Transverse colon (tissue), 4 donors: ENCODE measurements at regions not wholly inside any gene's neighbourhood (a gene's known extent, or its start where the extent isn't known, plus 50 kb on each side); places are given as distances from the start of the nearest gene placed in this dataset.

Experiments used
- DNase-seq: peaks from one replicate; pipeline ENCODE4 v3.0.0-alpha.2; 2019
- H3K27ac ChIP-seq, 4 donors: fragments of 200-600 bp; sonication (generic); 2 replicates each; pipeline ENCODE4 v1.5.1; 2016 to 2018; ENCODE audit warnings: inconsistent platforms in 4 of 4
- H3K27me3 ChIP-seq: fragments of 200-600 bp; sonication (generic); 2 replicates; pipeline ENCODE4 v1.5.1; 2017; ENCODE audit warnings: inconsistent platforms
- H3K36me3 ChIP-seq, 4 donors: fragments of 200-600 bp; sonication (generic); 2 replicates each; pipeline ENCODE4 v1.5.1; 2017 to 2019; ENCODE audit warnings: inconsistent platforms in 4 of 4
- H3K4me1 ChIP-seq, 4 donors: fragments of 200-600 bp; sonication (generic); 2 replicates each; pipeline ENCODE4 v1.5.1; 2017 to 2020; ENCODE audit warnings: inconsistent platforms in 4 of 4
- H3K4me3 ChIP-seq, 4 donors: fragments of 200-600 bp; sonication (generic); 1 replicate in 1 of 4; 2 replicates in 3 of 4; pipeline versions ENCODE4 v1.5.1 to v1.6.1; 2017 to 2019; ENCODE audit warnings: inconsistent platforms in 4 of 4
- H3K9me3 ChIP-seq, 2 donors: fragments of 200-600 bp; sonication (generic); 2 replicates each; pipeline ENCODE4 v1.5.1; 2017 to 2019; ENCODE audit warnings: inconsistent platforms in 2 of 2
- EP300 ChIP-seq: sonication (generic); formaldehyde crosslinking; IDR thresholded peaks from one replicate; pipeline ENCODE4 v1.6.1; 2017; ENCODE audit warnings: antibody characterized with exemption, low read depth
- POLR2A ChIP-seq: fragments of 450-650 bp; IDR thresholded peaks from one replicate; pipeline ENCODE4 v1.6.1; 2016; ENCODE audit warnings: antibody characterized with exemption, mild to moderate bottlenecking, moderate library complexity
- POLR2AphosphoS5 ChIP-seq, 3 donors: sonication (generic); formaldehyde crosslinking; IDR thresholded peaks; one replicate each; pipeline ENCODE4 v1.6.1; 2016; ENCODE audit warnings: antibody characterized with exemption in 3 of 3
- WGBS, 2 donors: methylation state at CpG; one replicate each; pipeline ENCODE4 v1.1.5; 2018; ENCODE audit warnings: low coverage in 1 of 2; 5-methylcytosine and 5-hydroxymethylcytosine counted together
- in situ Hi-C, 4 donors: fragments of 200-750 bp; cut with MboI; loops; one replicate each; pipeline versions ENCODE4 v1.15.0 to v1.15.1; 2017; ENCODE audit warnings: low sequenced_read_pairs in 3 of 4, low pct_ligation_motif_present in 1 of 4, low pct_unique_long_range_greater_than_20kb in 1 of 4
- intact Hi-C: fragments of 100-400 bp; cut with DNase I; formaldehyde crosslinking; loops from one replicate; pipeline ENCODE4 v1.15.1; 2023; ENCODE audit warnings: low total_unique reads
- TF ChIP-seq, protein P1 (sequence below), 5 experiments: fragments of 200-600 bp in 3 of 5; fragments of 450-650 bp in 2 of 5; sonication (generic) in 3 of 5; IDR thresholded peaks; 1 replicate in 2 of 5; 2 replicates in 3 of 5; pipeline ENCODE4 v1.5.1; 2016 to 2017; ENCODE audit warnings: antibody characterized with exemption in 5 of 5, inconsistent platforms in 3 of 5, mild to moderate bottlenecking in 2 of 5, moderate library complexity in 1 of 5

DNA sequence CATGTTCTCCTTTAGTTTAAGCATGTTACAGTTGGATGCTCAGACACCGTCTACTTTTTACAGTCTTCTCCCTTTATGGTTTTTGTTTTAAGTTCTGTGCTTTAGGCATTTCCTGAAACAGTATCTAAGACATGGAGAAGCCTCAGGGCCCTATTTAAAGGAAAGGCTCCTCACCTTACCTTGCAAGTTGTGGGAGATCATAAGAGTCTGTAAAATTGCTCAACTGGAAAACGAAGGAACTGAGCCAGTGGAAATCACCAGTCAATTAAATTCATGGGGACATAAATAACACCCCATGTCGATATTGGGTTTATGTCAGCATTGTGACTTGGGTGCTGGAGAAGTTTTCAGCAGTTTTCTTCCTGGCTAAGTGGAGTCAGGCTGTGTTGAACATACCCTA is 239.2 kb downstream of the KIF4B start:
- in situ Hi-C loops, result no loop called here
- Histone ChIP-seq H3K36me3 (no peaks in the 10 kb centered on the region), H3K27me3 (no peaks in the 10 kb centered on the region), H3K4me1 (no peaks in the 10 kb centered on the region), H3K4me3 (no peak overlapping the region), H3K27ac (no peak overlapping the region), H3K9me3 (no peaks in the 10 kb centered on the region)
- no peak for DNase-seq
- intact Hi-C loops, result no loop called here
- TF ChIP-seq, protein P1, sequence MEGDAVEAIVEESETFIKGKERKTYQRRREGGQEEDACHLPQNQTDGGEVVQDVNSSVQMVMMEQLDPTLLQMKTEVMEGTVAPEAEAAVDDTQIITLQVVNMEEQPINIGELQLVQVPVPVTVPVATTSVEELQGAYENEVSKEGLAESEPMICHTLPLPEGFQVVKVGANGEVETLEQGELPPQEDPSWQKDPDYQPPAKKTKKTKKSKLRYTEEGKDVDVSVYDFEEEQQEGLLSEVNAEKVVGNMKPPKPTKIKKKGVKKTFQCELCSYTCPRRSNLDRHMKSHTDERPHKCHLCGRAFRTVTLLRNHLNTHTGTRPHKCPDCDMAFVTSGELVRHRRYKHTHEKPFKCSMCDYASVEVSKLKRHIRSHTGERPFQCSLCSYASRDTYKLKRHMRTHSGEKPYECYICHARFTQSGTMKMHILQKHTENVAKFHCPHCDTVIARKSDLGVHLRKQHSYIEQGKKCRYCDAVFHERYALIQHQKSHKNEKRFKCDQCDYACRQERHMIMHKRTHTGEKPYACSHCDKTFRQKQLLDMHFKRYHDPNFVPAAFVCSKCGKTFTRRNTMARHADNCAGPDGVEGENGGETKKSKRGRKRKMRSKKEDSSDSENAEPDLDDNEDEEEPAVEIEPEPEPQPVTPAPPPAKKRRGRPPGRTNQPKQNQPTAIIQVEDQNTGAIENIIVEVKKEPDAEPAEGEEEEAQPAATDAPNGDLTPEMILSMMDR (IDR thresholded peaks at IDR 0.05), result no peak
- no peak for TF ChIP-seq POLR2AphosphoS5 (IDR thresholded peaks at IDR 0.05)
- TF ChIP-seq EP300, result no peak
- no peak for TF ChIP-seq POLR2A
- WGBS, 2 donors, result 72 to 73% methylated on average over 3 of the region's 3 CpGs

DNA sequence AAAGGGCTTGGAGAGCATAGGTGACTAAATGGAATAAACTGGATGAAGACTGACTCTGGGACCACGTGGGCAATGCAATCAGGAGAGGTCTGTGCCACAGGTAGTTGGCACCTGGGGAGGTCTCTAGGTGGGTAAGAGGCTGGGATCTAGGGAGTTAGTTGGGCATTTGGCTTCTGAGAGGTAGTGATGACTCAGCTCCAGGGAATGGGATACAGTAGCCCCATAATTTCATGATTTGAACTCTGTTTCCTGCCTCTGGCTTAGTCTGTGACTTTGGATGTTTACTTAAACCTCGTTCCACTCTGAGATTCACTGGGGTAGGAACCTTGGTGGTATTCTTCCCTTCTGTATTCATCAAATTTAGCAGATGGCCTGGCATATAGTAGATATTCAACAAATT is 240.8 kb downstream of the KIF4B start:
- Histone ChIP-seq H3K36me3 (no peaks in the 10 kb centered on the region), H3K27ac (no peak overlapping the region), H3K4me3 (no peak overlapping the region), H3K4me1 (no peaks in the 10 kb centered on the region), H3K9me3 (no peaks in the 10 kb centered on the region), H3K27me3 (no peaks in the 10 kb centered on the region)
- intact Hi-C loops, result no loop called here
- in situ Hi-C loops, result no loop called here
- DNase-seq, result no peak
- TF ChIP-seq EP300 (no peak), POLR2AphosphoS5 (IDR thresholded peaks at IDR 0.05) (no peak), POLR2A (no peak)
- TF ChIP-seq, protein P1 (IDR thresholded peaks at IDR 0.05), result no peak
- WGBS, 2 donors, result 17% methylated on average over 2 of the region's 2 CpGs; no CpG with 5 or more reads in 1 of the 2 donors

DNA sequence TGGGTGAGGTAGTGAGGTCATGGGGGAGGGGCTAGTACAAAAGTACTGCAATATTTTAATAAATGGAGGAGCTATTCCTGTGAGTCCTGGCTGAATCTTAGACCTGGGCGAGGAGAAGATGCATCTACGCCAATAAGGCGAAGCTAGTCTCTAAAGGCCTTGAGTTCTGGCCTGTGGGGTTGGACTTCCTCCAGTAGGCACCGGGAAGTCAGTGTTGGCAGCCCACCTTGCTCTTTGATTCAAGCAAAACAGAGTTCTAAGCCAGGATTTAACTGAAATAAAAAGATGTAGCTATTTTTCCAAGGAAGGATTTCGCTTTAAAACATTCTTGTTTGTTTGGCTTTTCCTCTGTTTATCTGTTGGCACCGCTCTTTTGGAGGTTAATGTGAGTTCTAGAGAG is 244.6 kb downstream of the KIF4B start:
- intact Hi-C loops, result no loop called here
- Histone ChIP-seq H3K9me3 (no peaks in the 10 kb centered on the region), H3K27ac (no peak overlapping the region), H3K4me3 (no peak overlapping the region), H3K4me1 (no peaks in the 10 kb centered on the region), H3K27me3 (no peaks in the 10 kb centered on the region), H3K36me3 (no peaks in the 10 kb centered on the region)
- no peak for DNase-seq
- in situ Hi-C loops, result no loop called here
- TF ChIP-seq POLR2AphosphoS5 (IDR thresholded peaks at IDR 0.05) (no peak), EP300 (no peak)
- TF ChIP-seq, protein P1 (IDR thresholded peaks at IDR 0.05), result no peak
- 67 to 69% methylated on average over 3 to 6 of the region's 6 CpGs for WGBS, 2 donors

DNA sequence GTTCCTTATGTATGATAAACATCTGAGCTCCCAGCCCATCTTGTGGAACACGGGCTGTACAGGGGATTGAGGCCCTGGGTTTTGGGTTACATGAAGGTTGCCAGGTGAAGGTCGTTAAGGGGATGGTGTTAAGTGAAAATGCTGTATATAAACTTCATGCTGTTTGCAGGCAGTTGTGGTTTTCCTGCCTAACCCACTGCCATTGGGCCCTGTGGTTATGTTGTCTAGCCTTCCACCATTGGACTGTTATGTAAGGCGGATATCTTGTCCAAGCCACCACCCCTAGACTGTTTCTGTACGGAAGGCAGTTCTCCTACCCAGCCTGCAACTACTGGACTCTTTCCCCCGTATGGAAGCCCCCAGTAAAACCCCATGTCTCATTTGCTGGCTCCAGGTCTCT is 246.1 kb downstream of the KIF4B start:
- Histone ChIP-seq H3K27ac (no peak overlapping the region), H3K27me3 (no peaks in the 10 kb centered on the region), H3K36me3 (no peaks in the 10 kb centered on the region), H3K9me3 (no peaks in the 10 kb centered on the region), H3K4me3 (no peak overlapping the region), H3K4me1 (no peaks in the 10 kb centered on the region)
- intact Hi-C loops, result no loop called here
- in situ Hi-C loops, result no loop called here
- no peak for DNase-seq
- TF ChIP-seq POLR2AphosphoS5 (IDR thresholded peaks at IDR 0.05), result no peak
- no peak for TF ChIP-seq EP300
- TF ChIP-seq POLR2A, result no peak
- TF ChIP-seq, protein P1 (IDR thresholded peaks at IDR 0.05), result no peak
- 66% methylated on average over 5 of the region's 5 CpGs; no CpG with 5 or more reads in 1 of the 2 donors for WGBS, 2 donors
